SH-SY5Y (cell line): ENCODE measurements at regions not wholly inside any gene's neighbourhood (a gene's known extent, or its start where the extent isn't known, plus 50 kb on each side); places are given as distances from the start of the nearest gene placed in this dataset.

Source experiments
- GATA2 ChIP-seq: IDR thresholded peaks from 2 replicates; pipeline ENCODE4 v1.6.1; 2011; ENCODE audit warnings: mild to moderate bottlenecking, low read depth, low read length
- GATA3 ChIP-seq: IDR thresholded peaks from 2 replicates; pipeline ENCODE4 v1.6.1; 2011; ENCODE audit warnings: low read depth, mild to moderate bottlenecking, low read length, moderate library complexity

DNA sequence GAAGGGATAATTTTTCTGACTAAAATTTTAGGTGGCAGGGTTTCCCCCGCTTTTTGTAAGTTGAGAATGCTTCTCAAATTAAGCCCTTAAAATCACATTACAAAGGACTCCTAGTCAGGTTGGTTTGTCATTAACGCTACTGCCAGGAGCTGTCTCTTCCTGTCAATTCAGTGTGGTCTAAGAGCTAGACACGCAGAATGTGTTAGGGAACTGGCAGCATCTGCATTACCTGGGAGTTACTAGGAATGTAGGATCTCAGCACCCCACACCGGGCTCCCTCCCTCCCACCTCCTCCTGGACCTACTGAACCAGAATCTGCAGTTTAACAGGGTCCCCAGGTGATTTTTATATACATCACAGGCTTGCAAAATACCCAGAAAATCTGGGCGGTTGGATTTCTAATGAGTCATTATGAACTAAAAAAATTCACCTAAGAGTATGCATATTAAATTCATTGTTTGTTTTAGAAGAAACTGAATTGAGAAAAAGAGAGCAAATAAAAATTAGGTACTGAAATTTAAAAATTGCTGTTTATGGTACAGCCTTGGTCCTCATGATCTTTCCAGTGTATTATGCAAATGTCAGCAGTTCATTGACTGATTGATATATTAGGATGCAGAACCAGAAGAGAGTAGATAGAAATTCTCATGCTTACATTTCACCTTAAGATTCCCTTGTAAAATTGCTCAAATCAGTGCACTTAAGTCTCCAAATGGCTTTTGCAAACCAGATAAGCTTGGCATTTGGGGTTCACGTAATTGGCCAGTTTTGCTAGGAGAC, 130.9 kb upstream of the ITGA6 start:
- TF ChIP-seq GATA2 (no peak), GATA3 (no peak)
